AG04450 (cell line): ENCODE measurements at regions not wholly inside any gene's neighbourhood (a gene's known extent, or its start where the extent isn't known, plus 50 kb on each side); places are given as distances from the start of the nearest gene placed in this dataset.

Experiments
- CTCF ChIA-PET: fragments of 300-600, 350-600 bp; formaldehyde crosslinking; extraction: SDS; loops from one replicate; lab custom pipeline; 2022; ENCODE audit warnings: antibody characterized with exemption, inconsistent platforms; lab: Charles Lee
- POLR2A ChIA-PET: fragments of 350-600 bp; formaldehyde crosslinking; extraction: SDS; loops from one replicate; lab custom pipeline; 2021; ENCODE audit warnings: antibody characterized with exemption, inconsistent platforms; lab: Yijun Ruan, JAX
- DNase-seq: peaks from one replicate; pipeline ENCODE4 v3.0.0-alpha.2; 2011; ENCODE audit warnings: low read depth, low spot score
- H3K27ac ChIP-seq: one replicate; pipeline ENCODE4 v1.5.1; 2012; ENCODE audit warnings: low read depth, low read length, control low read depth
- H3K27me3 ChIP-seq: one replicate; pipeline ENCODE4 v1.6.0; 2012; ENCODE audit warnings: low read length; ENCODE audit not compliant: control insufficient read depth, insufficient read depth
- H3K4me3 ChIP-seq: 2 replicates; pipeline ENCODE4 v1.5.1; 2011; ENCODE audit warnings: mild to moderate bottlenecking, low read depth, low read length, control low read depth
- H3K9me3 ChIP-seq: 2 replicates; pipeline ENCODE4 v1.5.1; 2012; ENCODE audit warnings: low read length; ENCODE audit not compliant: control insufficient read depth, insufficient read depth
- TF ChIP-seq, protein P1 (sequence below): IDR thresholded peaks from 2 replicates; pipeline ENCODE4 v1.5.1; 2011; ENCODE audit warnings: low read depth, low read length, control low read depth, inconsistent platforms

DNA sequence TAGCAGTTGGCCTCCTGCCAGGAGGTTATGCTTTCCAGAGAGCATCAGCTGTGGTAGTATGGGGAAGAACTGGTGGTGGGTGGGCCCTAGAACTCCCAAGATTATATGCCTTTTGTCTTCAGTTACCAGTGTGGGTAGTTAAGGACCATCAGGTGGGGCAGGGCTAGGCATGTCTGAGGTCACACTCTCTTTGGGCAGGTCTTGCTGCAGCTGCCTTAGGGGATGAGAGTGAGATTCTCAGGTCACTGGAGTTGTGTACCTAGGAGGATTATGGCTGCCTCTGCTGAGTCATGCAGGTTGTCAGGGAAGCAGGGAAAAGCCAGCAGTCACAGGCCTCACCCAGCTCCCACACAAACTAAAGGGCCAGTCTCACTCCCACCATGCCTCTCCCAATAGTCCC is 172.9 kb upstream of the GYPA start:
- Histone ChIP-seq H3K4me3 (no peak overlapping the region), H3K27ac (no peak overlapping the region), H3K27me3 (no peaks in the 10 kb centered on the region), H3K9me3 (peaks cover 10% of the 10 kb centered on the region; the same call in 1 of the 2 replicates)
- ChIA-PET POLR2A (no interaction called here), CTCF (no interaction called here)
- DNase-seq, result no peak
- TF ChIP-seq, protein P1, sequence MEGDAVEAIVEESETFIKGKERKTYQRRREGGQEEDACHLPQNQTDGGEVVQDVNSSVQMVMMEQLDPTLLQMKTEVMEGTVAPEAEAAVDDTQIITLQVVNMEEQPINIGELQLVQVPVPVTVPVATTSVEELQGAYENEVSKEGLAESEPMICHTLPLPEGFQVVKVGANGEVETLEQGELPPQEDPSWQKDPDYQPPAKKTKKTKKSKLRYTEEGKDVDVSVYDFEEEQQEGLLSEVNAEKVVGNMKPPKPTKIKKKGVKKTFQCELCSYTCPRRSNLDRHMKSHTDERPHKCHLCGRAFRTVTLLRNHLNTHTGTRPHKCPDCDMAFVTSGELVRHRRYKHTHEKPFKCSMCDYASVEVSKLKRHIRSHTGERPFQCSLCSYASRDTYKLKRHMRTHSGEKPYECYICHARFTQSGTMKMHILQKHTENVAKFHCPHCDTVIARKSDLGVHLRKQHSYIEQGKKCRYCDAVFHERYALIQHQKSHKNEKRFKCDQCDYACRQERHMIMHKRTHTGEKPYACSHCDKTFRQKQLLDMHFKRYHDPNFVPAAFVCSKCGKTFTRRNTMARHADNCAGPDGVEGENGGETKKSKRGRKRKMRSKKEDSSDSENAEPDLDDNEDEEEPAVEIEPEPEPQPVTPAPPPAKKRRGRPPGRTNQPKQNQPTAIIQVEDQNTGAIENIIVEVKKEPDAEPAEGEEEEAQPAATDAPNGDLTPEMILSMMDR, result no peak

DNA sequence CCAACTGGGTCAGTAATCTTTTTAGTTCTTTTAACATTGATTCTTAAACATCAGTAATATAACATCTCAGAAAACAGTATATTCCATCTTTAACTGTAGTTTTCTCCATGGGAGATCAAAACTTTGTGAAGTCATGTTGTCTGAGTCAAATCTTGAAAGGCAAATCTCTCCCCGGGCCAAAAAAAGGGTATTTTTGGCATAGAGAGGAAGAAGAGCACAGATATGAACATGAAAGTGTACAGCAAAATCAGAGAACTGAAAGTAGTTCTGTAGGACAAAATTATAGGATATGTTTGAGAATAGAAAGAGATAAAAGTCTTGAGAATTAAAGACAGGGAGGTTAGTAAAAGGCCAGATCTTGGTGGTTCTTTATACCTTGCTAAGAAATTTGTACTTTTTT is 176.4 kb upstream of the GYPA start:
- no peak overlapping the region for H3K27ac ChIP-seq
- ChIA-PET CTCF (no interaction called here), POLR2A (no interaction called here)
- H3K9me3 ChIP-seq, result peaks cover 10% of the 10 kb centered on the region; the same call in 1 of the 2 replicates
- no peaks in the 10 kb centered on the region for H3K27me3 ChIP-seq
- TF ChIP-seq, protein P1, result no peak
- no peak overlapping the region for H3K4me3 ChIP-seq
- DNase-seq, result no peak

- POLR2A ChIA-PET, result no interaction called here
- TF ChIP-seq, protein P1, result no peak
- H3K4me3 ChIP-seq, result no peak overlapping the region
These were observed 178.3 kb upstream of the GYPA start for GRCh38 chr4:144318797-144319196.

GRCh38 chr4:144336633-144337032 is 196.1 kb upstream of the GYPA start:
- CTCF ChIA-PET, result no interaction called here
- Histone ChIP-seq H3K9me3 (no peaks in the 10 kb centered on the region), H3K4me3 (no peak overlapping the region), H3K27ac (no peak overlapping the region), H3K27me3 (no peaks in the 10 kb centered on the region)
- TF ChIP-seq, protein P1, result no peak
- no peak for DNase-seq
- POLR2A ChIA-PET, result no interaction called here

More at GRCh38 chr4:144318797-144319196, 178.3 kb upstream of the GYPA start:
- Histone ChIP-seq H3K27me3 (no peaks in the 10 kb centered on the region), H3K9me3 (peaks cover 5% of the 10 kb centered on the region; the same call in 1 of the 2 replicates), H3K27ac (no peak overlapping the region)
- CTCF ChIA-PET, result no interaction called here
- DNase-seq, result no peak

GRCh38 chr4:144338148-144338547 is 197.6 kb upstream of the GYPA start:
- H3K4me3 ChIP-seq, result no peak overlapping the region
- no peaks in the 10 kb centered on the region for H3K9me3 ChIP-seq
- TF ChIP-seq, protein P1, result no peak
- H3K27me3 ChIP-seq, result no peaks in the 10 kb centered on the region
- no peak for DNase-seq
- H3K27ac ChIP-seq, result no peak overlapping the region
- POLR2A ChIA-PET, result no interaction called here
- CTCF ChIA-PET, result no interaction called here
